ENCODE measurements at regions not wholly inside any gene's neighbourhood (a gene's known extent, or its start where the extent isn't known, plus 50 kb on each side); places are given as distances from the start of the nearest gene placed in this dataset.

- Histone ChIP-seq H3K4me1 (no peaks in the 10 kb centered on the region), H3K9me3 (no peaks in the 10 kb centered on the region), H3K4me3 (ENCODE audit: low read depth, low read length) (no peak overlapping the region), H3K27me3 (no peaks in the 10 kb centered on the region), H3K36me3 (no peaks in the 10 kb centered on the region)
- TF ChIP-seq CTCF (IDR thresholded peaks at IDR 0.05; ENCODE audit: low read depth, low read length), result no peak
- no peak for DNase-seq
These were observed 135.7 kb upstream of the ADAMTS18 start for GRCh38 chr16:77570574-77570973.

DNA sequence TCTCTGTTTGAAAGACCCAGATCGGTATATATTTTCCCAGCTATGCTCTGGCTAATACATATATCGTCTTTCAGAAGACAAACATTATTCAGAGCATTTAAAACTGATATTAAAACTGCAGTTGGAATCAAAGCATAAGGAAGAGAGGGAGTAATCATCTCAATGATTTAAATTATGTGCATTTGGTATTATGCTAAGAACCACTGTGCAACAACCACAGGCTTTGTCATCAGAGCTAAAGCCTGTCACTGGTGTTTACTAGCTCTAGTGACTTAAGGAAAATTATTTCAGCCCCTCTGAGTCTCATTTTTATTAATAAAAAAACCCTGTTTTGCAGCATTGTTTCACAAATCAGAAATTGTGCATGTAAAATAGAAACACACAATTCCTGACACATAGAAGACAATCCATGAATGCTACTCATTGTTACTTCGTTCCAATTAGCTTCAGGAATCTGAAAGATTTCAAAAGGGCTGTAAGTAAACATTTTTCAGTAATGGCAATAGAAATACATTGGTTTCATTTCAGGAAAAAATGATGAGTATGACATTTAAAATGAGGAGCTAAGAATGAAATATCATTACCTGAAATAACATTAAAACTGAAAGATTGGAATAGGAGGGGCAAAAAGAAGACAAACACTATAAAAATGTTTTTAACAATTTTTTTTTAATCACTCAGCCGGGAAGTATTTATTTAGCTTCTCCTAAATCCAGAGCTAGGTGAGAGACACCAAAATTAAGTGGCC is 136.5 kb upstream of the ADAMTS18 start:
- no peak for DNase-seq
- Histone ChIP-seq H3K27me3 (no peaks in the 10 kb centered on the region), H3K4me3 (ENCODE audit: low read depth, low read length) (no peak overlapping the region), H3K9me3 (no peaks in the 10 kb centered on the region), H3K36me3 (no peaks in the 10 kb centered on the region), H3K4me1 (no peaks in the 10 kb centered on the region)
- no peak for TF ChIP-seq CTCF (IDR thresholded peaks at IDR 0.05; ENCODE audit: low read depth, low read length)

DNA sequence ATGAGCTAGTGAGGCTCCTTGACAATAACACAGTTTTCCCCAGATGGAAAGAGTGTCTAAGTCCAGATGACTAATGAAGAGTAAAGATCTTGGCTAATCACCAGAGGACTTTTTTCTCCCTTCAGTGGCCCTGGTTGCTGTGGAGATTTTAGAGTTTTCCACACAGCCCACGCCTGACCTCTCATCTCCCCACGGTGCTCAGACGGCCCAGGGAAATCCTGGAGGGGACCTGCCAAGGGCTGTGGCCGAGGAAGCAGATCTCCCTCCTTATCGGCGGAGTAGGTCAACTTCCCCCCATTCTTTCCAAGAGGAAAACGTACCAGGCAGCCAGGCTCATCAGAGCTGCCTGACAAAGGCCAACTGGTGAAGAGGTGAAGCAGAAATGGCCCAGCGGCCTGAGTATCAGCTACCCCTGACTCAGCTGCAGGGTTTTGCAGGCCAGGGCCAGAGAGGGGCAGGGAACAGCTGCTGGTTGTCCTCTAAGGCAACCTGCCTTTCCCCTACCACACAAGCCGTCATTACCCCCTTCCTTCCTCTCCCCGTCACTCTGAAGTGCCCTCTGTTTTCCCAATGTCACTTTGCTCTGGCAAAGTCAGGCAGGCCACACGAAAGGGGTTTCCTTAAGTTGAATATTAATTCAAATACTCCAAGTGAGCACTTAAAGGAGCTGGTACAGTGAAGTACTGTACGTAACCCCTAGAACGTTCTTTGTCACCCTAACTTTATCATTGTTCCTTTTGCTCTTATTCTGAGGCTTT is 140.2 kb upstream of the ADAMTS18 start:
- Histone ChIP-seq H3K27me3 (no peaks in the 10 kb centered on the region), H3K9me3 (no peaks in the 10 kb centered on the region), H3K4me3 (ENCODE audit: low read depth, low read length) (no peak overlapping the region), H3K4me1 (no peaks in the 10 kb centered on the region), H3K36me3 (no peaks in the 10 kb centered on the region)
- no peak for DNase-seq
- no peak for TF ChIP-seq CTCF (IDR thresholded peaks at IDR 0.05; ENCODE audit: low read depth, low read length)

- no peak for DNase-seq
- Histone ChIP-seq H3K4me3 (ENCODE audit: low read depth, low read length) (no peak overlapping the region), H3K9me3 (no peaks in the 10 kb centered on the region), H3K36me3 (no peaks in the 10 kb centered on the region), H3K4me1 (no peaks in the 10 kb centered on the region), H3K27me3 (no peaks in the 10 kb centered on the region)
- no peak for TF ChIP-seq CTCF (IDR thresholded peaks at IDR 0.05; ENCODE audit: low read depth, low read length)
These were observed 142.9 kb upstream of the NUDT7 start for GRCh38 chr16:77579351-77579891.

DNA sequence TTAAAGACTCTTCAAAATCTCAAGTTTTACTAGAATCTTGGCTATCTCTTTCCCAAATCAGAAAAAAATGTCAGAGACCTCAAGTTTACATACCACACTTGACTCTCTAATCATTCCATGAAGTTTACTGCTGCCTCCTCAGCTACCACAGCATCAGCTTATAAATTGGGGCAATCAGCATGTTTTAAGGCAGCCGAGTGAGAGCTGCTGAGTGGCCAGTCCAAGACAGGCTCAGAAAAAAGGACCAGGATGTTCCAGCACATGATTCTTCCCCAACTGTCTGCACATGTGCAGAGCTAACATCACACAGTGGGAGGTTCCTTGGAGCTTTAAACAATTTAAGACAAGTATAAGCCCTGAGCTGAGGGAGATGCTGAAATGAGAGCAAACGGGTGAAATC is 140.6 kb upstream of the NUDT7 start:
- DNase-seq, result no peak
- Histone ChIP-seq H3K36me3 (no peaks in the 10 kb centered on the region), H3K4me3 (ENCODE audit: low read depth, low read length) (no peak overlapping the region), H3K9me3 (no peaks in the 10 kb centered on the region), H3K27me3 (no peaks in the 10 kb centered on the region), H3K4me1 (no peaks in the 10 kb centered on the region)
- no peak for TF ChIP-seq CTCF (IDR thresholded peaks at IDR 0.05; ENCODE audit: low read depth, low read length)
